Mesenchymal stem cell (in vitro differentiated cells and primary cell): ENCODE measurements at regions not wholly inside any gene's neighbourhood (a gene's known extent, or its start where the extent isn't known, plus 50 kb on each side); places are given as distances from the start of the nearest gene placed in this dataset.
"Not testable (repeated sequence)": the region's sequence is repeated elsewhere in the genome, so short reads cannot be mapped to it uniquely, and the experiment has no call there.

ENCODE experiments used
- DNase-seq: peaks from one replicate; pipeline ENCODE4 v3.0.0-alpha.2; 2013
- H2AFZ ChIP-seq: one replicate; pipeline ENCODE4 v1.6.1; 2013; ENCODE audit warnings: low read depth, mild to moderate bottlenecking, control low read depth, inconsistent platforms, low read length, moderate library complexity
- H2AK5ac ChIP-seq: 2 replicates; pipeline ENCODE4 v1.6.1; 2013; ENCODE audit warnings: low read length, moderate library complexity, mild to moderate bottlenecking, inconsistent platforms; ENCODE audit not compliant: severe bottlenecking
- H2BK120ac ChIP-seq: one replicate; pipeline ENCODE4 v1.6.1; 2013; ENCODE audit warnings: low read depth, mild to moderate bottlenecking, inconsistent platforms, low read length, moderate library complexity
- H2BK12ac ChIP-seq, 2 experiments: one replicate each; pipeline ENCODE4 v1.6.1; 2013; ENCODE audit warnings: inconsistent platforms in 2 of 2, low read length in 2 of 2, mild to moderate bottlenecking in 2 of 2, moderate library complexity in 2 of 2, control low read depth in 1 of 2
- H2BK15ac ChIP-seq: one replicate; pipeline ENCODE4 v1.6.1; 2013; ENCODE audit warnings: mild to moderate bottlenecking, low read depth, inconsistent platforms; ENCODE audit not compliant: poor library complexity, severe bottlenecking
- H2BK5ac ChIP-seq: 2 replicates; pipeline ENCODE4 v1.6.1; 2013; ENCODE audit warnings: low read depth, mild to moderate bottlenecking, low read length, control low read depth, inconsistent platforms; ENCODE audit not compliant: poor library complexity, severe bottlenecking
- H3K14ac ChIP-seq, 2 experiments: one replicate each; pipeline ENCODE4 v1.6.1; 2013; ENCODE audit warnings: inconsistent platforms in 2 of 2, low read length in 2 of 2, control low read depth in 1 of 2, mild to moderate bottlenecking in 1 of 2, moderate library complexity in 1 of 2
- H3K18ac ChIP-seq, 2 experiments: one replicate each; pipeline ENCODE4 v1.6.1; 2013; ENCODE audit warnings: inconsistent platforms in 2 of 2, low read length in 2 of 2, control low read depth in 1 of 2, low read depth in 1 of 2, mild to moderate bottlenecking in 1 of 2
- H3K23ac ChIP-seq, 2 experiments: one replicate each; pipeline ENCODE4 v1.6.1; 2013; ENCODE audit warnings: inconsistent platforms in 2 of 2, low read length in 2 of 2, mild to moderate bottlenecking in 2 of 2, moderate library complexity in 2 of 2, control low read depth in 1 of 2
- H3K27ac ChIP-seq: 2 replicates; pipeline ENCODE4 v1.5.1; 2013; ENCODE audit warnings: mild to moderate bottlenecking, moderate library complexity, low read length, control low read depth, inconsistent platforms; ENCODE audit not compliant: poor library complexity, severe bottlenecking
- H3K27me3 ChIP-seq, 2 experiments: 2 replicates each; pipeline versions ENCODE4 v1.6.1 to v1.7.0; 2013; ENCODE audit warnings: low read length in 2 of 2, mild to moderate bottlenecking in 2 of 2, moderate library complexity in 2 of 2, control low read depth in 1 of 2, inconsistent platforms in 1 of 2; ENCODE audit not compliant: control insufficient read depth in 1 of 2, insufficient read depth in 1 of 2
- H3K36me3 ChIP-seq, 2 experiments: 2 replicates each; pipeline versions ENCODE4 v1.6.1 to v1.7.0; 2013; ENCODE audit warnings: low read length in 2 of 2, control low read depth in 1 of 2, inconsistent platforms in 1 of 2, low read depth in 1 of 2, mild to moderate bottlenecking in 1 of 2; ENCODE audit not compliant: insufficient read depth in 2 of 2, control insufficient read depth in 1 of 2
- H3K4ac ChIP-seq, 2 experiments: one replicate each; pipeline ENCODE4 v1.6.1; 2013; ENCODE audit warnings: inconsistent platforms in 2 of 2, low read length in 2 of 2, mild to moderate bottlenecking in 2 of 2, moderate library complexity in 2 of 2, control low read depth in 1 of 2, low read depth in 1 of 2
- H3K4me1 ChIP-seq: 2 replicates; pipeline ENCODE4 v1.6.1; 2013; ENCODE audit warnings: low read depth, low read length, control low read depth; ENCODE audit not compliant: control insufficient read depth, insufficient read depth
- H3K4me2 ChIP-seq: 2 replicates; pipeline ENCODE4 v1.6.1; 2013; ENCODE audit warnings: low read length, mild to moderate bottlenecking, inconsistent platforms; ENCODE audit not compliant: poor library complexity, severe bottlenecking
- H3K4me3 ChIP-seq, 2 experiments: 2 replicates each; pipeline versions ENCODE4 v1.5.1 to v1.7.0; 2013; ENCODE audit warnings: low read length in 2 of 2, mild to moderate bottlenecking in 2 of 2, control low read depth in 1 of 2, low read depth in 1 of 2; ENCODE audit not compliant: insufficient read depth in 1 of 2
- H3K79me1 ChIP-seq: replicated peaks from 2 replicates; pipeline ENCODE4 v1.6.1; 2013; ENCODE audit warnings: mild to moderate bottlenecking, control low read depth, low read length, inconsistent platforms; ENCODE audit not compliant: poor library complexity, severe bottlenecking
- H3K9ac ChIP-seq: 2 replicates; pipeline ENCODE4 v1.7.0; 2013; ENCODE audit warnings: mild to moderate bottlenecking, low read length, moderate library complexity
- H3K9me3 ChIP-seq: 2 replicates; pipeline ENCODE4 v1.7.0; 2013; ENCODE audit warnings: mild to moderate bottlenecking, low read length; ENCODE audit not compliant: control insufficient read depth
- H4K8ac ChIP-seq: one replicate; pipeline ENCODE4 v1.6.1; 2013; ENCODE audit warnings: inconsistent platforms, mild to moderate bottlenecking, low read length, moderate library complexity
- H4K91ac ChIP-seq: one replicate; pipeline ENCODE4 v1.6.1; 2013; ENCODE audit warnings: mild to moderate bottlenecking, low read length, inconsistent platforms
- WGBS: methylation state at CpG from one replicate; pipeline ENCODE4 v1.1.7; 2013; ENCODE audit warnings: mixed read lengths; 5-methylcytosine and 5-hydroxymethylcytosine counted together

DNA sequence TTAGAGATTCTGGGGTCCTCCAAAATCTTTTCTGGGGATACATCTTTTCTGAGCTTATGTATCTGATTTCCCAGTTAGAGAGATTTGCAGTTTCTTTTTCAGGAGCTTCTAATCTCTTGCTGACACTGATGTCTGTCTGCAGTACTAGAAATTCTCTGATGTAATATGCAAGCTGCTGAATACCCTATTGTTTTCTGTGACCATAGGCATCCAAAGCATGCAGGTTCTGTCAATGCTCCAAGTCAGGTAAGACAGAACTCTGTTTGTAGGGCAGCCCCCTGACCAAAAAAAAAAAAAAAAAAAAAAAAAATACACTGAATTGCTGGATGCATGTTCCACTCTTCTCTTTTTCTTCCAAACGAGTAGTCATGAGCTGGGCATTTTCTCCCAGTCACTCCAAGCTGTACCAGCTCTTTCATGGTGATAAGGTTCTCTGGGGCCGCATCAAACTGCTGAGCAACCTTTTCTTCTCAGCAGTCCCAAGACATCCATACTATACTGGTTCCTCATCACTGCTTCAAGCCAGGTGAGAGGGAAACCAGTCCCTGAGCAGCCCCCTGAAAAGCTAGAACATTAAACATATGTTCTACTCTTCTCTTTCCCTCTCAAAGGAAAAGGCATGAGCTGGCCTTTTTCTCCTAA is 354.9 kb upstream of the ANKRD20A1 start:
- not testable (repeated sequence) for H4K8ac ChIP-seq, H3K9me3 ChIP-seq, H3K79me1 ChIP-seq, H3K27me3 ChIP-seq, H3K9ac ChIP-seq, H2AK5ac ChIP-seq, H2BK120ac ChIP-seq, H4K91ac ChIP-seq, H3K4me3 ChIP-seq, H2BK5ac ChIP-seq, H2BK15ac ChIP-seq, DNase-seq, H3K4ac ChIP-seq, H3K36me3 ChIP-seq, H3K4me1 ChIP-seq, H3K27ac ChIP-seq, H3K14ac ChIP-seq, H3K23ac ChIP-seq, H3K4me2 ChIP-seq, H2AFZ ChIP-seq, H2BK12ac ChIP-seq, H3K18ac ChIP-seq
- WGBS: no CpG with 5 or more reads among the region's 2 CpGs

DNA sequence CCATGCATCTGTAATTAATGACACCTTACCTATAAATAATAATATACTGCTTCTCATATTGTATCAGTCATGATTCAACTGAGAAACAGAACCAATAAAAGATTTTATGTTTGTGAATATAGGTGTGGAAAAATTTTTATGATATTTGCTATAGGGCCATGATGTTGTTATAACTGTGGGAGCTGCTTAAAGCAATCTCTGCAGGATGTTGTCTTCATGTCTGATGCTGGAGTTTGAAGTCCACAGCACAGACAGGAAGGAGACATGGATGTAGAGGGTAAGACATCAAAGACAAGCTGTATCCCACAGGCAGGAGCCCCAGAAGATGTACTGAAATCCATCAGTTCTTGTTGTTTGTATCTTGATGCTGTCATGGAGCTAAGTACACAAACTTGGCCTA is 366.7 kb upstream of the ANKRD20A1 start:
- H2BK12ac ChIP-seq, H2BK15ac ChIP-seq, H2BK120ac ChIP-seq, H2AFZ ChIP-seq, H4K8ac ChIP-seq, H3K14ac ChIP-seq, H3K18ac ChIP-seq, H3K4me1 ChIP-seq, H3K9ac ChIP-seq, H3K4ac ChIP-seq, H3K9me3 ChIP-seq, H3K36me3 ChIP-seq, H3K4me3 ChIP-seq, H2AK5ac ChIP-seq, H3K79me1 ChIP-seq, H3K4me2 ChIP-seq, H4K91ac ChIP-seq, H3K27ac ChIP-seq, H2BK5ac ChIP-seq, DNase-seq, H3K27me3 ChIP-seq, H3K23ac ChIP-seq: not testable (repeated sequence)

DNA sequence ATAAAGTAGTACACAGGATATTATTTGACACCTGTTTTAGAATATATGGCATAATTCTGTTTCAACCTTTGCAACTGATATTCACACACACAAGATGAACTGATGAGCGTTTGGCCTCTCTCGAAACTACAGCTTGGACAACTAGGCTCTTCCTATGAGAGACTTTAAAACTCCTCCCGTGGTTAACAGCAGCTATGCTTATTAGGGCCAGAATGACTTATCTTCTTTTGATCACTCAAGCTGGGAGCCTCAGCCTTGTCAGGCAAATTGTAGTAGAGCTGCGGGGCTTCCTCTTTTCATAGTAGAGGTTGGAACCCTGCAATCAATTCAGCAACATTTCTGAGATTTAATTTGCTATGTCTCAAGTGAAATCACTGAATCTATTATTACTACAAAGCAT is 381.3 kb upstream of the ANKRD20A1 start:
- H3K23ac ChIP-seq, H2AFZ ChIP-seq, H3K79me1 ChIP-seq, H3K4me2 ChIP-seq, H3K18ac ChIP-seq, H3K27ac ChIP-seq, H3K36me3 ChIP-seq, H2AK5ac ChIP-seq, H3K27me3 ChIP-seq, H3K9ac ChIP-seq, DNase-seq, H2BK15ac ChIP-seq, H3K4me3 ChIP-seq, H2BK5ac ChIP-seq, H3K14ac ChIP-seq, H4K8ac ChIP-seq, H3K9me3 ChIP-seq, H3K4me1 ChIP-seq, H2BK120ac ChIP-seq, H2BK12ac ChIP-seq, H4K91ac ChIP-seq, H3K4ac ChIP-seq: not testable (repeated sequence)
- WGBS: no CpG with 5 or more reads among the region's 4 CpGs

DNA sequence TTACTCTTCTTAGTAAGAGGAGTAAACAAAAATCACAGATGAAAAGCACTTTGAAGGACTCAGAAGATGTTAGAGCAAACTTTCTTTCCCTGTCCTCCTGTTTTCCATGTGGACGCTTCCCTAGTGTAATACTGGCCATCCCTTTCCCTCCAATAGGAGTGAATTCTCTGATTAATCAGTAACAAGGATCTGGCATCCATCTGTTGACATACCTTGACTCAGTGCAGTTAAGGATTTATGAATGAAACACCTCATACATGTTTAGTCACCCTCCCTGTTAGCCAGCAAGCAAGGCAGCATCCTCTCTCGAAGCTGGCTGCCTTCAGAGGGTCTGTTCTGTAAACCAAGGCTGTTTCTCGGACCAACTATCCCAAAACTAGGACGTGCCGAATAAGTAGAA is 388.0 kb upstream of the ANKRD20A1 start:
- not testable (repeated sequence) for H2AK5ac ChIP-seq, H3K36me3 ChIP-seq, H3K9ac ChIP-seq, H3K14ac ChIP-seq, H2AFZ ChIP-seq, H3K27ac ChIP-seq, H3K4ac ChIP-seq, H2BK5ac ChIP-seq, H2BK120ac ChIP-seq, H3K18ac ChIP-seq, H2BK12ac ChIP-seq, H3K23ac ChIP-seq, H3K4me2 ChIP-seq, H3K79me1 ChIP-seq, H2BK15ac ChIP-seq, H3K4me1 ChIP-seq, DNase-seq, H3K9me3 ChIP-seq, H3K4me3 ChIP-seq, H4K91ac ChIP-seq, H4K8ac ChIP-seq, H3K27me3 ChIP-seq
- no CpG with 5 or more reads among the region's 5 CpGs for WGBS
